A549 (cell line): ENCODE measurements at regions not wholly inside any gene's neighbourhood (a gene's known extent, or its start where the extent isn't known, plus 50 kb on each side); places are given as distances from the start of the nearest gene placed in this dataset.

Experiments used
- ATAC-seq, 2 experiments: fragments of 200-7000 bp in 1 of 2; fragments of >200 bp in 1 of 2; cut with Nextera tagmentation in 1 of 2; cut with Tn5 transposase in 1 of 2; 3 replicates each; pipeline versions ENCODE4 v1.8.0 to v1.9.1; 2018 to 2020; ENCODE audit warnings: mild to moderate bottlenecking in 1 of 2, moderate library complexity in 1 of 2
- CTCF ChIA-PET: fragments of 300-600 bp; sonication (Branson Sonifier 250); formaldehyde crosslinking; extraction: SDS; loops from one replicate; lab custom pipeline; 2021; ENCODE audit warnings: antibody characterized with exemption, inconsistent platforms; lab: Yijun Ruan, JAX
- POLR2A ChIA-PET: fragments of 350-600 bp; formaldehyde crosslinking; extraction: SDS; loops from one replicate; lab custom pipeline; 2021; ENCODE audit warnings: antibody characterized with exemption, inconsistent platforms; lab: Yijun Ruan, JAX
- DNase-seq, 2 experiments: peaks; one replicate each; pipeline versions ENCODE4 v3.0.0 to v3.0.0-alpha.2; 2011 to 2016; ENCODE audit warnings: low read depth in 1 of 2, low spot score in 1 of 2
- FAIRE-seq: peaks from 2 replicates; lab custom pipeline; 2011; peaks lifted over from hg19 to GRCh38; lab: Jason Lieb, UNC
- H3K27ac ChIP-seq, 2 experiments: fragments of >200 bp; sonication (Bioruptor Twin); formaldehyde crosslinking; 3 replicates each; pipeline ENCODE4 v1.5.1; 2016 to 2017
- H3K4me1 ChIP-seq: fragments of >200 bp; sonication (Bioruptor Twin); formaldehyde crosslinking; 3 replicates; pipeline ENCODE4 v1.6.1; 2016
- H3K4me2 ChIP-seq: fragments of >200 bp; sonication (Bioruptor Twin); formaldehyde crosslinking; 3 replicates; pipeline ENCODE4 v1.6.1; 2016
- H3K4me3 ChIP-seq: fragments of >200 bp; sonication (Bioruptor Twin); formaldehyde crosslinking; 3 replicates; pipeline ENCODE4 v1.5.1; 2016
- H3K9me3 ChIP-seq: fragments of >200 bp; sonication (Bioruptor Twin); formaldehyde crosslinking; 3 replicates; pipeline ENCODE4 v1.6.1; 2016
- CBX8 ChIP-seq: fragments of 200-600 bp; sonication (generic); IDR thresholded peaks from 2 replicates; pipeline ENCODE4 v1.6.1; 2016
- CHD2 ChIP-seq: fragments of 150-350 bp; IDR thresholded peaks from 2 replicates; pipeline ENCODE4 v1.6.1; 2014; ENCODE audit warnings: low read length; ENCODE audit not compliant: partially characterized antibody
- CHD4 ChIP-seq: fragments of 200-600 bp; sonication (generic); IDR thresholded peaks from 2 replicates; pipeline ENCODE4 v1.6.1; 2016; ENCODE audit warnings: antibody characterized with exemption, mild to moderate bottlenecking, borderline replicate concordance
- EHMT2 ChIP-seq: fragments of 200-600 bp; sonication (generic); IDR thresholded peaks from 2 replicates; pipeline ENCODE4 v1.6.1; 2016; ENCODE audit warnings: antibody characterized with exemption, low read depth, mild to moderate bottlenecking, moderate library complexity
- ESRRA ChIP-seq: fragments of 150-350 bp; IDR thresholded peaks from 2 replicates; pipeline ENCODE4 v1.6.1; 2014; ENCODE audit warnings: mild to moderate bottlenecking, low read length, borderline replicate concordance
- HDAC2 ChIP-seq: fragments of 200-600 bp; sonication (generic); IDR thresholded peaks from 2 replicates; pipeline ENCODE4 v1.6.1; 2016
- HEYL ChIP-seq: fragments of 250-450 bp; sonication (Bioruptor Pico); IDR thresholded peaks from 2 replicates; pipeline ENCODE4 v1.8.0; 2021; ENCODE audit warnings: mild to moderate bottlenecking, moderate library complexity
- HMGXB4 ChIP-seq: fragments of 250-450 bp; sonication (Bioruptor Pico); IDR thresholded peaks from 2 replicates; pipeline ENCODE4 v1.5.0; 2021; ENCODE audit warnings: mild to moderate bottlenecking, moderate library complexity, borderline replicate concordance
- HOXB13 ChIP-seq: fragments of 250-450 bp; sonication (Bioruptor Pico); IDR thresholded peaks from 2 replicates; pipeline ENCODE4 v1.5.0; 2020; ENCODE audit warnings: low read depth, mild to moderate bottlenecking, moderate library complexity
- JUNB ChIP-seq: fragments of >200 bp; sonication (Bioruptor Twin); formaldehyde crosslinking; IDR thresholded peaks from 2 replicates; pipeline ENCODE4 v1.6.1; 2016
- KDM5A ChIP-seq: fragments of 200-600 bp; sonication (generic); IDR thresholded peaks from 2 replicates; pipeline ENCODE4 v1.6.1; 2016; ENCODE audit warnings: antibody characterized with exemption, mild to moderate bottlenecking
- MAFK ChIP-seq: fragments of 450-650 bp; IDR thresholded peaks from 2 replicates; pipeline ENCODE4 v1.6.1; 2014; ENCODE audit not compliant: partially characterized antibody
- MYC ChIP-seq: IDR thresholded peaks from 2 replicates; pipeline ENCODE4 v1.6.1; 2012; ENCODE audit warnings: mild to moderate bottlenecking, inconsistent platforms, low read length, improper control_type of control experiment, borderline replicate concordance
- NFE2L2 ChIP-seq: fragments of 150-350 bp; conservative IDR thresholded peaks from 2 replicates; pipeline ENCODE4 v1.6.1; 2014; ENCODE audit warnings: low read length
- NR3C1 ChIP-seq: fragments of >200 bp; sonication (Bioruptor Twin); formaldehyde crosslinking; IDR thresholded peaks from 3 replicates; pipeline ENCODE4 v1.6.1; 2017
- POLR2A ChIP-seq: IDR thresholded peaks from 2 replicates; pipeline ENCODE4 v1.6.1; 2012; ENCODE audit warnings: mild to moderate bottlenecking, low read length
- POLR2AphosphoS2 ChIP-seq: conservative IDR thresholded peaks from 2 replicates; pipeline ENCODE4 v1.6.1; 2012; ENCODE audit warnings: low read length, improper control_type of control experiment, inconsistent platforms
- RAD21 ChIP-seq, 2 experiments: fragments of >200 bp in 1 of 2; sonication (Bioruptor Twin) in 1 of 2; formaldehyde crosslinking in 1 of 2; IDR thresholded peaks in 1 of 2; conservative IDR thresholded peaks in 1 of 2; 2 replicates in 1 of 2; 3 replicates in 1 of 2; pipeline ENCODE4 v1.6.1; 2012 to 2018; ENCODE audit warnings: inconsistent platforms in 1 of 2
- RARB ChIP-seq: fragments of 250-450 bp; sonication (Bioruptor Pico); IDR thresholded peaks from 2 replicates; pipeline ENCODE4 v1.8.0; 2021; ENCODE audit warnings: mild to moderate bottlenecking, moderate library complexity
- TFCP2L1 ChIP-seq: fragments of 250-450 bp; sonication (Bioruptor Pico); IDR thresholded peaks from 2 replicates; pipeline ENCODE4 v1.5.0; 2021; ENCODE audit warnings: mild to moderate bottlenecking
- ZFP36 ChIP-seq: fragments of 450-650 bp; IDR thresholded peaks from 2 replicates; pipeline ENCODE4 v1.6.1; 2014; ENCODE audit warnings: borderline replicate concordance; ENCODE audit not compliant: partially characterized antibody
- ZNF302 ChIP-seq: fragments of 250-450 bp; sonication (Bioruptor Pico); IDR thresholded peaks from 2 replicates; pipeline ENCODE4 v1.9.0; 2021; ENCODE audit warnings: inconsistent platforms, mild to moderate bottlenecking, moderate library complexity
- ZSCAN20 ChIP-seq: fragments of 250-450 bp; sonication (Bioruptor Pico); IDR thresholded peaks from 2 replicates; pipeline ENCODE4 v1.8.0; 2022; ENCODE audit warnings: mild to moderate bottlenecking, moderate library complexity
- WGBS: methylation state at CpG from one replicate; pipeline ENCODE4 v1.1.6; 2017; ENCODE audit errors: missing lambda C conversion rate; 5-methylcytosine and 5-hydroxymethylcytosine counted together
- TF ChIP-seq, protein P1 (sequence below): fragments of >200 bp; sonication (Bioruptor Twin); formaldehyde crosslinking; IDR thresholded peaks from 3 replicates; pipeline ENCODE4 v1.5.1; 2016
- TF ChIP-seq, protein P2 (sequence below): IDR thresholded peaks from 2 replicates; pipeline ENCODE4 v1.6.1; 2012
- TF ChIP-seq, protein P3 (sequence below): fragments of 250-450 bp; sonication (Bioruptor Pico); IDR thresholded peaks from 2 replicates; pipeline ENCODE4 v1.5.0; 2020; ENCODE audit warnings: low read depth, mild to moderate bottlenecking, moderate library complexity
- TF ChIP-seq, protein P4 (sequence below): fragments of >200 bp; sonication (Bioruptor Twin); formaldehyde crosslinking; IDR thresholded peaks from 2 replicates; pipeline ENCODE4 v1.6.1; 2016
- TF ChIP-seq, protein P5 (sequence below): fragments of 200-600 bp; sonication (generic); IDR thresholded peaks from 2 replicates; pipeline ENCODE4 v1.6.1; 2016; ENCODE audit warnings: antibody characterized with exemption, mild to moderate bottlenecking, moderate library complexity

GRCh38 chr11:29844701-29845379 lies 172.0 kb downstream of the KCNA4 start:
- ChIA-PET CTCF (no interaction called here), POLR2A (no interaction called here)
- no peaks in the 10 kb centered on the region for H3K4me1 ChIP-seq
- no peak overlapping the region for H3K27ac ChIP-seq
- H3K4me3 ChIP-seq: no peak overlapping the region
- no peak for DNase-seq
- TF ChIP-seq HMGXB4: no peak
- no peak for TF ChIP-seq JUNB
- no peak for TF ChIP-seq HDAC2
- no peak for TF ChIP-seq MYC
- TF ChIP-seq, protein P1, sequence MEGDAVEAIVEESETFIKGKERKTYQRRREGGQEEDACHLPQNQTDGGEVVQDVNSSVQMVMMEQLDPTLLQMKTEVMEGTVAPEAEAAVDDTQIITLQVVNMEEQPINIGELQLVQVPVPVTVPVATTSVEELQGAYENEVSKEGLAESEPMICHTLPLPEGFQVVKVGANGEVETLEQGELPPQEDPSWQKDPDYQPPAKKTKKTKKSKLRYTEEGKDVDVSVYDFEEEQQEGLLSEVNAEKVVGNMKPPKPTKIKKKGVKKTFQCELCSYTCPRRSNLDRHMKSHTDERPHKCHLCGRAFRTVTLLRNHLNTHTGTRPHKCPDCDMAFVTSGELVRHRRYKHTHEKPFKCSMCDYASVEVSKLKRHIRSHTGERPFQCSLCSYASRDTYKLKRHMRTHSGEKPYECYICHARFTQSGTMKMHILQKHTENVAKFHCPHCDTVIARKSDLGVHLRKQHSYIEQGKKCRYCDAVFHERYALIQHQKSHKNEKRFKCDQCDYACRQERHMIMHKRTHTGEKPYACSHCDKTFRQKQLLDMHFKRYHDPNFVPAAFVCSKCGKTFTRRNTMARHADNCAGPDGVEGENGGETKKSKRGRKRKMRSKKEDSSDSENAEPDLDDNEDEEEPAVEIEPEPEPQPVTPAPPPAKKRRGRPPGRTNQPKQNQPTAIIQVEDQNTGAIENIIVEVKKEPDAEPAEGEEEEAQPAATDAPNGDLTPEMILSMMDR: no peak
- no peak for TF ChIP-seq HOXB13
- no peak for TF ChIP-seq CBX8
- no peak for TF ChIP-seq NR3C1
- no peak for TF ChIP-seq KDM5A
- TF ChIP-seq, protein P2, sequence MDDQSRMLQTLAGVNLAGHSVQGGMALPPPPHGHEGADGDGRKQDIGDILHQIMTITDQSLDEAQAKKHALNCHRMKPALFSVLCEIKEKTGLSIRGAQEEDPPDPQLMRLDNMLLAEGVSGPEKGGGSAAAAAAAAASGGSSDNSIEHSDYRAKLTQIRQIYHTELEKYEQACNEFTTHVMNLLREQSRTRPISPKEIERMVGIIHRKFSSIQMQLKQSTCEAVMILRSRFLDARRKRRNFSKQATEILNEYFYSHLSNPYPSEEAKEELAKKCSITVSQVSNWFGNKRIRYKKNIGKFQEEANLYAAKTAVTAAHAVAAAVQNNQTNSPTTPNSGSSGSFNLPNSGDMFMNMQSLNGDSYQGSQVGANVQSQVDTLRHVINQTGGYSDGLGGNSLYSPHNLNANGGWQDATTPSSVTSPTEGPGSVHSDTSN: no peak
- no peak for TF ChIP-seq HEYL
- TF ChIP-seq, protein P3, sequence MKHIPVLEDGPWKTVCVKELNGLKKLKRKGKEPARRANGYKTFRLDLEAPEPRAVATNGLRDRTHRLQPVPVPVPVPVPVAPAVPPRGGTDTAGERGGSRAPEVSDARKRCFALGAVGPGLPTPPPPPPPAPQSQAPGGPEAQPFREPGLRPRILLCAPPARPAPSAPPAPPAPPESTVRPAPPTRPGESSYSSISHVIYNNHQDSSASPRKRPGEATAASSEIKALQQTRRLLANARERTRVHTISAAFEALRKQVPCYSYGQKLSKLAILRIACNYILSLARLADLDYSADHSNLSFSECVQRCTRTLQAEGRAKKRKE (CRISPR knock-in tag): no peak
- TF ChIP-seq ESRRA: no peak
- TF ChIP-seq EHMT2: no peak
- TF ChIP-seq RAD21 (conservative IDR thresholded peaks at IDR 0.05 in 1 of 2, IDR thresholded peaks at IDR 0.05 in 1 of 2): no peak
- no peak for TF ChIP-seq CHD2
- no peak for TF ChIP-seq POLR2A
- TF ChIP-seq CHD4: no peak
- TF ChIP-seq, protein P4, sequence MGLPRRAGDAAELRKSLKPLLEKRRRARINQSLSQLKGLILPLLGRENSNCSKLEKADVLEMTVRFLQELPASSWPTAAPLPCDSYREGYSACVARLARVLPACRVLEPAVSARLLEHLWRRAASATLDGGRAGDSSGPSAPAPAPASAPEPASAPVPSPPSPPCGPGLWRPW: no peak
- H3K4me2 ChIP-seq: no peak overlapping the region
- H3K9me3 ChIP-seq: no peaks in the 10 kb centered on the region
- FAIRE-seq: no peak
- no peak for ATAC-seq
- WGBS: 2% methylated on average over 3 of the region's 3 CpGs

DNA sequence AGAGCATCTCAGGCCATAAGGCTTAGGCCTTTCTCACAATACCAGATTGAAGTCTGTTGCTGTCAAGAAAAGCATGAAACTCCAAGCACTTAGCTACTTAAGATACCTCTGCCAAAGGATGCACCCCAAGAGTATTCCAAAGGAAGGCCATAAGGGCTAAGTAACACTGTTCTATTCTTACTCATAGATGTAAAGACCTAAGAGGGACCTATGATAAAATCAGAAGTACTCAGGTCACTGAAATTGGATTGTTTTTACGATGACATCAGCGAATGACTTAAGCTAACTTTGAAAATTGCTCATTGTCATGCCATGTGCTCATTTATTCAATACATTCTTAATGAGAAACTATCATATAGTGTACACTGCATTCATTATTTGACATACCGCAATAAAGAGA lies 172.8 kb downstream of the KCNA4 start:
- WGBS: 8% methylated on average over 3 of the region's 3 CpGs
- Histone ChIP-seq H3K9me3 (no peaks in the 10 kb centered on the region), H3K4me3 (no peak overlapping the region), H3K27ac (no peak overlapping the region), H3K4me1 (no peaks in the 10 kb centered on the region), H3K4me2 (no peak overlapping the region)
- DNase-seq: no peak
- ATAC-seq: no peak
- ChIA-PET POLR2A (no interaction called here), CTCF (no interaction called here)
- no peak for FAIRE-seq
- TF ChIP-seq ZFP36 (no peak), MAFK (no peak), ZSCAN20 (CRISPR knock-in tag) (no peak), POLR2AphosphoS2 (no peak), RARB (CRISPR knock-in tag) (no peak), TFCP2L1 (CRISPR knock-in tag) (no peak), NFE2L2 (no peak), JUNB (no peak), ZNF302 (no peak)
- TF ChIP-seq, protein P2: no peak
- TF ChIP-seq, protein P5, sequence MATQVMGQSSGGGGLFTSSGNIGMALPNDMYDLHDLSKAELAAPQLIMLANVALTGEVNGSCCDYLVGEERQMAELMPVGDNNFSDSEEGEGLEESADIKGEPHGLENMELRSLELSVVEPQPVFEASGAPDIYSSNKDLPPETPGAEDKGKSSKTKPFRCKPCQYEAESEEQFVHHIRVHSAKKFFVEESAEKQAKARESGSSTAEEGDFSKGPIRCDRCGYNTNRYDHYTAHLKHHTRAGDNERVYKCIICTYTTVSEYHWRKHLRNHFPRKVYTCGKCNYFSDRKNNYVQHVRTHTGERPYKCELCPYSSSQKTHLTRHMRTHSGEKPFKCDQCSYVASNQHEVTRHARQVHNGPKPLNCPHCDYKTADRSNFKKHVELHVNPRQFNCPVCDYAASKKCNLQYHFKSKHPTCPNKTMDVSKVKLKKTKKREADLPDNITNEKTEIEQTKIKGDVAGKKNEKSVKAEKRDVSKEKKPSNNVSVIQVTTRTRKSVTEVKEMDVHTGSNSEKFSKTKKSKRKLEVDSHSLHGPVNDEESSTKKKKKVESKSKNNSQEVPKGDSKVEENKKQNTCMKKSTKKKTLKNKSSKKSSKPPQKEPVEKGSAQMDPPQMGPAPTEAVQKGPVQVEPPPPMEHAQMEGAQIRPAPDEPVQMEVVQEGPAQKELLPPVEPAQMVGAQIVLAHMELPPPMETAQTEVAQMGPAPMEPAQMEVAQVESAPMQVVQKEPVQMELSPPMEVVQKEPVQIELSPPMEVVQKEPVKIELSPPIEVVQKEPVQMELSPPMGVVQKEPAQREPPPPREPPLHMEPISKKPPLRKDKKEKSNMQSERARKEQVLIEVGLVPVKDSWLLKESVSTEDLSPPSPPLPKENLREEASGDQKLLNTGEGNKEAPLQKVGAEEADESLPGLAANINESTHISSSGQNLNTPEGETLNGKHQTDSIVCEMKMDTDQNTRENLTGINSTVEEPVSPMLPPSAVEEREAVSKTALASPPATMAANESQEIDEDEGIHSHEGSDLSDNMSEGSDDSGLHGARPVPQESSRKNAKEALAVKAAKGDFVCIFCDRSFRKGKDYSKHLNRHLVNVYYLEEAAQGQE: no peak
